Lower leg skin (tissue), 3 donors: ENCODE measurements at regions not wholly inside any gene's neighbourhood (a gene's known extent, or its start where the extent isn't known, plus 50 kb on each side); places are given as distances from the start of the nearest gene placed in this dataset.

ENCODE experiments used
- CTCF ChIP-seq, 3 donors: fragments of 450-650 bp; IDR thresholded peaks; one replicate each; pipeline ENCODE4 v1.5.1; 2016; ENCODE audit warnings: antibody characterized with exemption in 3 of 3, mild to moderate bottlenecking in 3 of 3, moderate library complexity in 2 of 3
- POLR2A ChIP-seq, 2 donors: fragments of 450-650 bp; IDR thresholded peaks; one replicate each; pipeline ENCODE4 v1.6.1; 2016 to 2017; ENCODE audit warnings: antibody characterized with exemption in 2 of 2, mild to moderate bottlenecking in 1 of 2, moderate library complexity in 1 of 2

GRCh38 chr15:69990566-69991421, 106.9 kb downstream of the TLE3 start:
- TF ChIP-seq POLR2A (IDR thresholded peaks at IDR 0.05) (no peak), CTCF (IDR thresholded peaks at IDR 0.05) (no peak)
